GM21723 (cell line): ENCODE measurements at regions not wholly inside any gene's neighbourhood (a gene's known extent, or its start where the extent isn't known, plus 50 kb on each side); places are given as distances from the start of the nearest gene placed in this dataset.
"Not testable (repeated sequence)": the region's sequence is repeated elsewhere in the genome, so short reads cannot be mapped to it uniquely, and the experiment has no call there.

Experiments used
- ATAC-seq: cut with Tn5 transposase; IDR thresholded peaks from one replicate; pipeline ENCODE4 v1.9.1; 2021; ENCODE audit warnings: mild to moderate bottlenecking, moderate library complexity; ENCODE audit not compliant: unreplicated experiment

- ATAC-seq: no peak
Measured at GRCh38 chr9:86633945-86634344, 279.7 kb upstream of the TUT7 start.

DNA sequence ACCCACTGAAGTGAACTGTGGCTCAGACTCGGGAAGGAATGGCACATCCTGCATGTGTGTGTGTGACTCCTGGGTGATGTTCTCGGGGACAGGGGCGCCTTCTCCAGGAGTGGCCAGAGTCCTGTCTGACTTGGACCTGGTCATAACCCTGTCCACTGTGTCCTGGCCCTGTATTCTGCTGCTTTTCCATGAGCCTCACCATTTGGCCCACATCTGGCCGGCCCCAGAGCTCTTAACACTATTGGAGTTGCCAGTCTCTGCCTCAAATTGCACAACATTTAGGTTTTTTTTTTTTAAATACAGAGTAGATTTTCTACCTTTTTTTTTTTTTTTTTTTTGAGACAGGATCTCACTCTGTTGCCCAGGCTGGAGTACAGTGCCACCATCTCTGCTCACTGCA is 278.3 kb upstream of the TUT7 start:
- ATAC-seq: no peak

DNA sequence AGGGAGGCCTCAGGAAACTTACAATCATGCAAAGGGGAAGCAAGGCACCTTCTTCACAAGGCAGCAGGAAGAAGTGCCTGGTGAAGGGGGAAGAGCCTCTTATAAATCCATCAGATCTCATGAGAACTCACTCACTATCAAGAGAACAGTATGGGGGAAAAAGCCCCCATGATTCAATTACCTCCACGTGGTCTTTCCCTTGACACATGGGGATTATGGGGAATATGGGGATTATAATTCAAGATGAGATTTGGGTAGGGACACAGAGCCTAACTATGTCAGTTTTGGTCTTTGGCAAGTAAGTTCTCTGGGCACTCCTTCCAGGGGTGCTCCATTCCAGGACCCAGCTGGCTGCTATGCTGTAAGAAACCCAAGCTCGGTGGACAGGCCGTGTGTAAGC is 275.3 kb upstream of the TUT7 start:
- no peak for ATAC-seq

GRCh38 chr9:86626802-86627201 is 272.6 kb upstream of the TUT7 start:
- no peak for ATAC-seq

DNA sequence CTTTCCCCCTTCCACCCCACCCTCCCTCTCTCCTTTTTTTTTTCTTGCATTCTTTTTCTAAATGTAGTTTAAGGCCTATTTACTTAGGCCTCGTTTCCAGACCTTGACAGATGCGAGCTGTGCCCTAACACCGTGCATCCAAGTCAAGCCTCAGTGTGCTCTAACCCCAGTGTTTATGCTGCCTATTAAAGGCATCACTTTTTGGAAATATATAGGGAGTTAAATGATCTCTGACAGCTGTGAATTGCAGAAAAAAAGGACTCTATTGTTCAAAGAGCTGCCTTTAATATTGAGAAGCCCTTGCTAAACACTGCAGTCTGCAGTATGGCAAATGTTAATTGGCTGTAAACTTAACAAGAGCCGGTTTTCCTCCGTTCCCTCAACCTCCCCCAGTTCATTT is 270.4 kb upstream of the TUT7 start:
- ATAC-seq: no peak

DNA sequence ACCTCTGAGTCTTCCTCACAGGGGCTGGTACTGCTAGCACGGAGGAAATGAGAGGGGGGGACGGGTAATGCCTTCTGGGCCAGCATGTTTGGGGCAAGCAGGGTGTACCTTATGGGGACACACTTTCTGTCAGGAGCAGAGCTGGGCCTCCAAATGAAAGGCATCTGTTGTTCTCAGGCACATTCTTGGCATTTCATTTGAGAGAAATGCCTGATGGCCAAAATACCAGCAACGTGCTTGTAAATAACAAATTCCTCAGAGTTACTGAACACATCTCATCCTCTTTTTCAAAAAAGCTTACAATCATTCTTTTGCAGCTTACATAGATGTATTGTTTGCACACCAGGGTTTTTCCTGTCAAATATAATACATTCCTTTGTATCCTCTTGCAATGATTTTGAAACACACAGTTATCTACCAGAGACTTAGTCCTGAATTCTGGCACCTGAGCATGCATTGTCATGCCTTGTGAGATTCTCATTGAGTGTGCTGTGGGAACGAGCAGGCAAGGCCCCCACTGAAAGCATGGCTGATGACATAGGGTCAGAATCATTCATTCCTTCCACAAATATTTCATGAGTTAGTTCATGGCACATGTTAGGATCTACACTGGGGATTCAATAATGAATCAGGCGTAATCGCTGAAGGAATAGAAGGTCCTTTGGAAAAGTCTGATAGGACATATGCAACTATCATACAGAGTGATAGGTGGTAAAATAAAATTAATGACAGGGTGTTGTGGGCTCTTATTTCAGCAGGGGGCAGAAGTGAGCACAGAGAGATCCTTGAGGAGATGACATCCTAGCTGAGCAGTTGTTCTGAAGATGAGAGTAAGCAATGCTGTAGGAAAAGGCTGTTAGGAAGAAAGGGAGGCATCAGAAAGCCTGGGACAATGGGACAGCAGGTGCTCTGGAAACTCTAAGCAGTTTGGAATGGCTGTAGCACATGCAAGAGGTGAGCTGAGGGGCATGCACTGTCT is 260.9 kb upstream of the TUT7 start:
- no peak for ATAC-seq

DNA sequence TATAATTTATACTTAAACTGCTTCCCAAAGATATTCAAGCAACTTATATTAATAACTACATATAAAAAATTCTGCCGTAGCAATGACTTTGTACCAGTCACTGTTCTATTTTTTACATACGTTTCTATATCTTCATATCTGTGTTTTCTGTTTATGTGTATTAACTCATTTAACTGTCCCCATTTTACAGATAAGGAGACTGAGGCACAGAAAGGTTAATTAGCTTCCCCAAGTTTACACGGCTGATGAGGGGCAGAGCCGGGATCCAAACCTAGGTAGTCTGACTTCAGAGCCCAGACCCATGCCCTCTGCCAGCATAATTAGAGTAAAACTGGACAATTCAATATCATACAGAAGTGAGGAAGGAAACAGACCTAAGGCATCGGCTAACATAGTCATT is 259.7 kb upstream of the TUT7 start:
- ATAC-seq: no peak

DNA sequence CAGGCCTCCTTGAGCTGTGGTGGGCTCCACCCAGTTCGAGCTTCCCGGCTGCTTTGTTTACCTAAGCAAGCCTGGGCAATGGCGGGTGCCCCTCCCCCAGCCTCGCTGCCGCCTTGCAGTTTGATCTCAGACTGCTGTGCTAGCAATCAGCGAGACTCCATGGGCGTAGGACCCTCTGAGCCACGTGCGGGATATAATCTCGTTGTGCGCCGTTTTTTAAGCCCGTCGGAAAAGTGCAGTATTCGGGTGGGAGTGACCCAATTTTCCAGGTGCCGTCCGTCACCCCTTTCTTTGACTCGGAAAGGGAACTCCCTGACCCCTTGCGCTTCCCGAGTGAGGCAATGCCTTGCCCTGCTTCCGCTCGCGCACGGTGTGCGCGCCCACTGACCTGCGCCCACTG is 257.3 kb upstream of the TUT7 start:
- not testable (repeated sequence) for ATAC-seq

GRCh38 chr9:86605303-86605702 is 251.1 kb upstream of the TUT7 start:
- no peak for ATAC-seq

DNA sequence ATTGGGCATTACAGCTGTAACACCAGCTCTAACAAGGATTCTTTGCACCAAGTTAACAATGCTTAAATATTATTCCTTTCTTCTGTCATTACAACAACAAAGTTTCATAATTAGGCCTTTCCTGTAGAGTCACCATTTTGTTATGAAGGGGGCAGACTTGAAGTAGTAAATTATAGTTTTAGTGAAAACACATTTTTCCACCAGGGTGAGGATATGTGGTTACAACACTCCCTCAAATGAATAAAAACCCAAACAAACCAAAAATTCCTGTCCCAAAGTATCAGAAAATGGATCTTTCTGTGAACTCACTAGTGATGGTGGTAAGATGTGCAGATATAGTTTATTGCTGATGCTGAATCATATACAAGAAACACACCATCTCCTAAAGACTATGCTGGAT is 250.5 kb upstream of the TUT7 start:
- no peak for ATAC-seq

DNA sequence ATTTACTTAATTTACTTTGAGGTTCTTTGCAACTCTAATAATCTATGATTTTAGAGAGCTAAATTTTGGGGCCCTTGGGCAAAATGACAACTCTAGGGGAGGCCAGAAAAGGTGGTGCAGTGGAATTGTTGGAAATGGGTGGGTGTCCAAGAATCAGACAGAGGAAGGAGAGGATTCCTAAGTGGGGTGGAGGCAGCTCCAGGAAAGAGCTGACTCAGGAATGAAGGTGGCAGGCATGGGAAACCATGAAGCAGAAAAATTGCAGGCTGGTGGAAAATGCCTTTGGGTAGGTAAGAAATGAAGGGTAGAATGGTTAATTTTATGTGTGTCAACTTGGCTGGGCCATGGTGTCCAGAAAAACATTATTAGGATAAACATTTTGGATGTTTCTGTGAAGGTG is 248.5 kb upstream of the TUT7 start:
- no peak for ATAC-seq

- no peak for ATAC-seq
Measured at GRCh38 chr9:86601697-86602096, 247.5 kb upstream of the TUT7 start.

DNA sequence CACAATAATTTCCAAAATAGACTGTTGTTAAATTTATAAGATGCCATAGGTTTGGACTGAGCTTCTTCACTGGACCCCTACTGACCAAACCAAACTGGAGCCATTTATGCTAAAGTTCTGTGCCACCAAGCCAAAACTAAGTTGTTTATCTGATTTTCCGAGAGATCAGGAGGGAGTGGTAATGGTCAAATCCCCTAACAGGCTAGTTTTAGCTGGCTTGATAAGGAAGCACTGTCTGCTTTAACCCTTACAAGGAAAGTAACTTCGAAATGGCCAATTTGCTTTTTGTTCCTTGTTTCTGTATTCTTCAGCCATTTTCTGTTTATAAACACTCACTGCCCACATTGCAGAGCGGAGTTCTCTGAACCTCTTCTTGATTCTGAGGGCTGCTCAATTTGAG is 246.8 kb upstream of the TUT7 start:
- no peak for ATAC-seq

GRCh38 chr9:86600291-86600690 is 246.1 kb upstream of the TUT7 start:
- ATAC-seq: no peak

GRCh38 chr9:86599561-86599960 is 245.4 kb upstream of the TUT7 start:
- no peak for ATAC-seq

DNA sequence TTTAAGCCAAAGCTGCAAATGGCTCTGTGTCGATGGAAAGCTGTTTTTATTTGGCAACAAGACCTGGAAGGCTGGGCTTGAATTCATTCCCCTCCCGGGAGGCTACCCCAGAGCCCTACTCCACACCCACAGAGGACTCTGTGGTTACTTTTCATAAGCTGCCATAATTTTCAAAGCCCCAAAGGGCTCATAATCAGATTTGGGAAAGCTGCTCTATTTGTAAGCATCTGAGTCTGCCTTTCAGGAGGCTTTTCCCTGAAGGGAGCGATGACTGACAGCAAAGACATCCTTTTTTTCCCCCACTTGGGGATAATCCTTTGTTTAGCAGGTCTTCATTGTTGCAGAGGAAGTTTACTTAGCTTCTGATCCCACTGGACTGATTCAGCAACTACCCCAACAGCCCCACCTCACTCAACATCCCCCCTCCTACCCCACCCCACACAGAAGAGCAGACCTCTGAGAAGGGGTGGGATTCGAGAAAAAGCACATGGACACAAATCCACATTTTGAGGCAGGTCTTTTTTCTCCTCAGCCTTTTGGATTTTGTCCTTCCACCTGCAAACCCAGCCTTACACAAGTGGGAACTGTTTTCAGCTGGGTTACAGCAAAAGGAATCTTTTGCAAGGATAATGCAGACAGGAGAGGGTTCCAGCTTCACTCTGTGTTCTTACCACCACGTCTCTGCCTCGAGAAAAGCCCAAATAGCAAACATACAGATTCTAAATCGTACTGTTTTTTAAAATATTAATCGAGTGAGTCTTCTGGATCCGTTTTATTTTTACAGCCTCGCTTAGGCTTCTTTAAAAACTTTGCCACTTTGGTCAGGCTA is 244.4 kb upstream of the TUT7 start:
- ATAC-seq: no peak

GRCh38 chr9:86594724-86595123 is 240.5 kb upstream of the TUT7 start:
- no peak for ATAC-seq

GRCh38 chr9:86591472-86591871 is 237.3 kb upstream of the TUT7 start:
- ATAC-seq: no peak

DNA sequence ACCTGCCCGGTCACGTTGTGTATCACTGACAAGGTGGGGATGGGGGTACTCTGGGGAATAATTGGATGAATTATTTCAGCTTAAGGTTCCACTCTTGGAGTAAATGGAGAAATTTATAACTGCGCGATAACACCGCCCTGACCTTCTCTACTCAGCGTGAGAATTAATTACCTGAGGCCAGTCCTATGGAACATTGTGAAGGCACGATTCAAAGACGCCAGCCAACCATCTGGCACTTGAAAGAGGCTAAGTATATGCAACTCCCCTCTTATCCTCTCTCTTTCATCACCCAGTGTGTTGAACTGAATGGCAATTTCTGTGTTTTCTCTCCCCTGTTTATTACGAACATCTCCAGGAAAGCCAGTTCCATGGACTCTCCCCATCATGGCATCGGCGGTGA is 235.5 kb upstream of the TUT7 start:
- ATAC-seq: no peak

DNA sequence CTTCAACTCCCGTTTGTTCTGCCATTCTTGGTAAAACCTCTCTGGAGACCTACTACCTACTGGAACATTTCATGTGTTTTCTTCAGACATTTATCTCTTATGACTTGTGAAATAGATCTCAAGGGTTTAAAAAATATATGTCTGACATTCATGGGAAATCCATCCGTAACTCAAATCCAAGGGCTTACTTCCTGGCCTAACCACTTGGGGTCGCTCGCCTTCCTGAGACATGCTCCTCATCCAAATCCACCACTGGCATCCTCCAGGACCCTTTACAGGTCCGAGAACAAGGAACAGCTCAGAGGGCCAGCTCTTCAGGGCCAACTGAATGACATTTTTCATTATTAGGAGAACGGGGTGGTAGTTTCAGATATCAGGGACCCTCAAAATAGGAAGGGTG is 235.1 kb upstream of the TUT7 start:
- ATAC-seq: no peak

DNA sequence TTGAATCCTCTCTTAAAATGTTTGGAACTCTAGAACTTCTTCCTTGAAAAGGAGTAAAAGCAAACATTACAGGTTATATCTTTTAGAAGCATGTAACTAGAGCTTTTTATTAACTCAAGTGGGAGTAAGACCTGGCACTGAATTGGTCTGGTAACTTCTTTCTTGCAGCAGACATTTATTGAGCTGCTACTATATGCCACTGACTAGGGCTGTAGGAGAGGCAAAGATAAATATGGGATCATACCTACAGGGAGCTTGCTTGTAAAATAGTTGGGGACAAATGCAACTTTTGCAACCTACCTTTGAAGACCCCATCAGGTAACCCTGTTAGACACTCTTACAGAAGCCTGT is 231.9 kb upstream of the TUT7 start:
- no peak for ATAC-seq
